PFSK-1 (cell line): ENCODE measurements at regions not wholly inside any gene's neighbourhood (a gene's known extent, or its start where the extent isn't known, plus 50 kb on each side); places are given as distances from the start of the nearest gene placed in this dataset.

ENCODE experiments used
- FOXP2 ChIP-seq: optimal IDR thresholded peaks from 2 replicates; pipeline ENCODE3; 2011; ENCODE audit warnings: borderline replicate concordance, control low read depth, inconsistent platforms; ENCODE audit not compliant: insufficient read depth; ENCODE audit errors: extremely low read length, extremely low read depth
- POLR2AphosphoS5 ChIP-seq: IDR thresholded peaks from 2 replicates; pipeline ENCODE4 v1.6.1; 2012; ENCODE audit warnings: low read depth, mild to moderate bottlenecking, control low read depth, low read length, moderate library complexity
- REST ChIP-seq, 2 experiments: IDR thresholded peaks; 2 replicates each; pipeline versions ENCODE4 v1.6.1 to v1.8.0; 2011 to 2012; ENCODE audit warnings: low read depth in 2 of 2, low read length in 2 of 2, control low read depth in 1 of 2, inconsistent platforms in 1 of 2, mild to moderate bottlenecking in 1 of 2, moderate library complexity in 1 of 2; ENCODE audit not compliant: insufficient read depth in 1 of 2
- SIN3A ChIP-seq: IDR thresholded peaks from 2 replicates; pipeline ENCODE4 v1.6.1; 2012; ENCODE audit warnings: mild to moderate bottlenecking, low read length, moderate library complexity, borderline replicate concordance; ENCODE audit not compliant: insufficient read depth
- TAF1 ChIP-seq: IDR thresholded peaks from 2 replicates; pipeline ENCODE4 v1.6.1; 2012; ENCODE audit warnings: low read length, control low read depth, borderline replicate concordance; ENCODE audit not compliant: insufficient read depth

- TF ChIP-seq FOXP2, result no peak
- TF ChIP-seq POLR2AphosphoS5, result no peak
- no peak for TF ChIP-seq REST (IDR thresholded peaks at IDR 0.05; ENCODE audit: insufficient read depth in 1 of 2, low read depth in 2 of 2, low read length in 2 of 2)
- TF ChIP-seq SIN3A, result no peak
- no peak for TF ChIP-seq TAF1
These were observed 1888.0 kb upstream of the CDH9 start for GRCh38 chr5:28926422-28926821.

- TF ChIP-seq FOXP2 (no peak), REST (IDR thresholded peaks at IDR 0.05; ENCODE audit: insufficient read depth in 1 of 2, low read depth in 2 of 2, low read length in 2 of 2) (no peak), TAF1 (no peak), POLR2AphosphoS5 (no peak), SIN3A (no peak)
These were observed 1879.2 kb upstream of the CDH9 start for GRCh38 chr5:28917631-28918030.

- TF ChIP-seq FOXP2 (no peak), POLR2AphosphoS5 (no peak), REST (IDR thresholded peaks at IDR 0.05; ENCODE audit: insufficient read depth in 1 of 2, low read depth in 2 of 2, low read length in 2 of 2) (no peak), TAF1 (no peak), SIN3A (no peak)
These were observed 1875.9 kb upstream of the CDH9 start for GRCh38 chr5:28914297-28914696.

GRCh38 chr5:28903643-28904042, 1865.3 kb upstream of the CDH9 start:
- no peak for TF ChIP-seq TAF1
- no peak for TF ChIP-seq REST (IDR thresholded peaks at IDR 0.05; ENCODE audit: insufficient read depth in 1 of 2, low read depth in 2 of 2, low read length in 2 of 2)
- TF ChIP-seq SIN3A, result no peak
- no peak for TF ChIP-seq POLR2AphosphoS5
- TF ChIP-seq FOXP2, result no peak

- no peak for TF ChIP-seq POLR2AphosphoS5
- TF ChIP-seq FOXP2, result no peak
- TF ChIP-seq REST (IDR thresholded peaks at IDR 0.05; ENCODE audit: insufficient read depth in 1 of 2, low read depth in 2 of 2, low read length in 2 of 2), result no peak
- no peak for TF ChIP-seq TAF1
- no peak for TF ChIP-seq SIN3A
These were observed 1858.6 kb upstream of the CDH9 start for GRCh38 chr5:28896949-28897348.
